ENCODE measurements at regions not wholly inside any gene's neighbourhood (a gene's known extent, or its start where the extent isn't known, plus 50 kb on each side); places are given as distances from the start of the nearest gene placed in this dataset.

DNA sequence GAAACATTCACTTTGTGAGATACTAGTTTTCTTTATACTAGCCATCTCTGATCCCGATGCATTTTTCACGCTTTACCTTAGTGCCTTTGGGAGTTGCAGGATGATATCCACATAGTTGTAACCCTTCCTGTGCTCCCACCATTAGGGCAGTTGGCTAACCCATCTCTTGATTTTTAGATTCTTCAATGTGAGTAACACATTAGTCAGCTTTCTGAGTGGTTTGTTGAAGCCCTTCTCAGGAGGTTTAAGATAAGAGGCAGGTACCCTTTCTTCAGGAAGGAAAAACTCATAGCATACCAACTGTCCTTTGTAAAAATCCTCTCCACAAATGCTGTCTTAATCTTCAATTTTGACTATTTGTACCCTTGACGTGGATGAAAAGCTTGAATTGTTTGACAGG, 392.3 kb downstream of the DMAC1 start:
- no peak for TF ChIP-seq POLR2A (IDR thresholded peaks at IDR 0.05)
- TF ChIP-seq, protein P1, sequence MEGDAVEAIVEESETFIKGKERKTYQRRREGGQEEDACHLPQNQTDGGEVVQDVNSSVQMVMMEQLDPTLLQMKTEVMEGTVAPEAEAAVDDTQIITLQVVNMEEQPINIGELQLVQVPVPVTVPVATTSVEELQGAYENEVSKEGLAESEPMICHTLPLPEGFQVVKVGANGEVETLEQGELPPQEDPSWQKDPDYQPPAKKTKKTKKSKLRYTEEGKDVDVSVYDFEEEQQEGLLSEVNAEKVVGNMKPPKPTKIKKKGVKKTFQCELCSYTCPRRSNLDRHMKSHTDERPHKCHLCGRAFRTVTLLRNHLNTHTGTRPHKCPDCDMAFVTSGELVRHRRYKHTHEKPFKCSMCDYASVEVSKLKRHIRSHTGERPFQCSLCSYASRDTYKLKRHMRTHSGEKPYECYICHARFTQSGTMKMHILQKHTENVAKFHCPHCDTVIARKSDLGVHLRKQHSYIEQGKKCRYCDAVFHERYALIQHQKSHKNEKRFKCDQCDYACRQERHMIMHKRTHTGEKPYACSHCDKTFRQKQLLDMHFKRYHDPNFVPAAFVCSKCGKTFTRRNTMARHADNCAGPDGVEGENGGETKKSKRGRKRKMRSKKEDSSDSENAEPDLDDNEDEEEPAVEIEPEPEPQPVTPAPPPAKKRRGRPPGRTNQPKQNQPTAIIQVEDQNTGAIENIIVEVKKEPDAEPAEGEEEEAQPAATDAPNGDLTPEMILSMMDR (IDR thresholded peaks at IDR 0.05), result no peak
